ENCODE measurements at regions not wholly inside any gene's neighbourhood (a gene's known extent, or its start where the extent isn't known, plus 50 kb on each side); places are given as distances from the start of the nearest gene placed in this dataset.

DNA sequence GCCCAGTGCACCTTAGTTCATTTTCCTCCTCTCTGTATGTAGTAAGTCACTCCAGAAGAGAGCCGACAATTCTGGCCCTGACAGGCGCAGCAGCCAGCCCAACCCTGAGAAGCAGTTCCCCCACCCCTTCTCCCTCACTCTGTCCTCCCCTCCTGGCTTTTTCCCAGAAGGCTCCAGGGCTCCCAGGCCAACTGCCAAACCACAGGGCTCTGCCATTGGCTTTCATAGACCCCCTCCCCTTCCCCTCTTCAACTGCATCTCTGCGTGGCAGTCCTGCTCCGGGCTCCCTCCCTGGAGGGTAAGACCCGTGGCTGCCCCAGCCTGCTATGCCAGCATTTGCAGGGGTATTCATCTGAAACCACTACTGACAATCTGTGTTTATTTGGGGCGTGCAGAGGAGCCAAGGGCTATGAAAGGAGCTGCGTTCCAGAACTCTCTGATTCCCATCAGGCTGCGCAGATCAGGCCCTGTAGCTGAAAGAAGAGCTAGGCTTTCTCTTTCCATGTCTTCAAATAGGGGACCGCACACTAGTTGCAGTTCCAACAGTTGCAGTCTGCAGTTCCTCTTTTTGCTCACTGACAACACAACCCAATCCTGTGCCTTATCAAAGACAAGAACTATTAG, 388.6 kb upstream of the TNP1 start:
- intact Hi-C loops (cut with DNase I): no loop called here
- H3K4me3 ChIP-seq: no peak overlapping the region
- H3K36me3 ChIP-seq (replicated peaks in 1 of 2; ENCODE audit: insufficient read depth in 1 of 2, low read depth in 2 of 2): no peaks in the 10 kb centered on the region
- H3K4me1 ChIP-seq: no peaks in the 10 kb centered on the region
- TF ChIP-seq, protein P1, sequence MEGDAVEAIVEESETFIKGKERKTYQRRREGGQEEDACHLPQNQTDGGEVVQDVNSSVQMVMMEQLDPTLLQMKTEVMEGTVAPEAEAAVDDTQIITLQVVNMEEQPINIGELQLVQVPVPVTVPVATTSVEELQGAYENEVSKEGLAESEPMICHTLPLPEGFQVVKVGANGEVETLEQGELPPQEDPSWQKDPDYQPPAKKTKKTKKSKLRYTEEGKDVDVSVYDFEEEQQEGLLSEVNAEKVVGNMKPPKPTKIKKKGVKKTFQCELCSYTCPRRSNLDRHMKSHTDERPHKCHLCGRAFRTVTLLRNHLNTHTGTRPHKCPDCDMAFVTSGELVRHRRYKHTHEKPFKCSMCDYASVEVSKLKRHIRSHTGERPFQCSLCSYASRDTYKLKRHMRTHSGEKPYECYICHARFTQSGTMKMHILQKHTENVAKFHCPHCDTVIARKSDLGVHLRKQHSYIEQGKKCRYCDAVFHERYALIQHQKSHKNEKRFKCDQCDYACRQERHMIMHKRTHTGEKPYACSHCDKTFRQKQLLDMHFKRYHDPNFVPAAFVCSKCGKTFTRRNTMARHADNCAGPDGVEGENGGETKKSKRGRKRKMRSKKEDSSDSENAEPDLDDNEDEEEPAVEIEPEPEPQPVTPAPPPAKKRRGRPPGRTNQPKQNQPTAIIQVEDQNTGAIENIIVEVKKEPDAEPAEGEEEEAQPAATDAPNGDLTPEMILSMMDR (IDR thresholded peaks at IDR 0.05): no peak
- TF ChIP-seq POLR2A (IDR thresholded peaks at IDR 0.05): no peak
- WGBS, 2 donors: 42 to 48% methylated on average over 9 of the region's 9 CpGs
- DNase-seq: peak; percentile 23 to 51 (median 48)
- H3K27ac ChIP-seq: no peak overlapping the region
- peak; percentile 54 for ATAC-seq
- H3K9me3 ChIP-seq: no peaks in the 10 kb centered on the region
- no peaks in the 10 kb centered on the region for H3K27me3 ChIP-seq

DNA sequence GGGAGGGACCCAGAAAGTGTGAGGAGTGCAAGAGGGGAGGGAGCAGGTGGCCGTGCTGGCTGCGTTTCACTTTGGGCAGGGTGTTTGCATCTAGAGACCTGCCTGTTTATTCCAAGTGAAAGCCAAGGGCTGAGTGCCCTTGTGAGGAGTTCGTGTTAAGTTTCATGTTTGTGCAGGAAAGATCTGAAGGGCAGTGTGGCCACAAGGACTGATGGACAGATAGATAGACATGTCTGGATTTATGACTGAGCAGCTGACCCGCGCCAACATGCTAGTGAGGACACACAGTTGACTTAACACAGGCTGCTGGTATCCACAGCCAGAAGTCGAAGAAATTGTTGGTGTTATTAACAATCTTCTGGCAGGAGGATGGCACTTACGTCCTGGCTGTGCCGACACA, 387.6 kb upstream of the TNP1 start:
- no peak overlapping the region for H3K4me3 ChIP-seq
- 66 to 70% methylated on average over 8 of the region's 8 CpGs for WGBS, 2 donors
- H3K4me1 ChIP-seq: no peaks in the 10 kb centered on the region
- ATAC-seq (no peak), DNase-seq (no peak)
- H3K27ac ChIP-seq: no peak overlapping the region
- no peaks in the 10 kb centered on the region for H3K27me3 ChIP-seq
- intact Hi-C loops (cut with DNase I): no loop called here
- no peaks in the 10 kb centered on the region for H3K36me3 ChIP-seq (replicated peaks in 1 of 2; ENCODE audit: insufficient read depth in 1 of 2, low read depth in 2 of 2)
- H3K9me3 ChIP-seq: no peaks in the 10 kb centered on the region
- TF ChIP-seq, protein P1 (IDR thresholded peaks at IDR 0.05): no peak
- no peak for TF ChIP-seq POLR2A (IDR thresholded peaks at IDR 0.05)

DNA sequence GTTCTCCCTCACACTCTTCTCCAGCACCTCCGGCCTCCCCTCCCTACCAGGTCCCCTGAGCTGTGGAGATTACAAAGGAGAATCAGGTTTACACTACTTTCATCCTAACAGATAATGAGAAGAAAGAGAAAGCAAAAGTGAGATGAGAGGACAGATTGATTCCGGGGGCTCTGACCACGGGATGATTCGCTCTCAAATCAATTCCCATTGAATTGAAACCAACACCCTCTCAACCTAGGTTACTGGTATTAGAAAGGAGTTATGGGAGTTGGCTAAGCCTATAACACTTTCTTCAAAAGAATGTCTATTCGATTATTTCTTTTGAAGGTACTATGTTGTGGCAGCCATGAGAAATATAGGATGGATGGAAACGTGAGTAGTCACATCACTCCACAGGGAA, 386.2 kb upstream of the TNP1 start:
- H3K4me3 ChIP-seq: no peak overlapping the region
- H3K9me3 ChIP-seq: no peaks in the 10 kb centered on the region
- no peaks in the 10 kb centered on the region for H3K27me3 ChIP-seq
- 53 to 65% methylated on average over 6 of the region's 6 CpGs for WGBS, 2 donors
- H3K4me1 ChIP-seq: no peaks in the 10 kb centered on the region
- no peak for TF ChIP-seq POLR2A (IDR thresholded peaks at IDR 0.05)
- TF ChIP-seq, protein P1 (IDR thresholded peaks at IDR 0.05): no peak
- no peaks in the 10 kb centered on the region for H3K36me3 ChIP-seq (replicated peaks in 1 of 2; ENCODE audit: insufficient read depth in 1 of 2, low read depth in 2 of 2)
- intact Hi-C loops (cut with DNase I): no loop called here
- ATAC-seq (no peak), DNase-seq (no peak)
- no peak overlapping the region for H3K27ac ChIP-seq

DNA sequence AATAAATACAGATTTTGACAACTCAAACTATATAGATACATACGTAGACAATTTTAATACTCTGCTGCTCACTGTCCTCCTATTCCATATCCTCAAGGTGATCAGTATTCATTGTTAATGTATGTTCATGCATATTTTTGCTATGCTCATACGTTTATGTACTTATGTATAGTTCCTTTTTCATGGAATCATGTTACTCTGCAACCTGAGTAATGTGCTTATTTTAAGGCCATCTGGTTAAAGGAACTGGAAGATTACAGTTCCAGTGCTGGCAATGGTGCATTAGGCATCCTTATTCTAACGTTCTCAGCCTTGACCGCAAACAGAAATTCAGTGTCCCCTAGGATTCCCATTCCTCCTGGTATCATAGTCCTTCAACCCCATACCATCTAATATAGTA, 385.0 kb upstream of the TNP1 start:
- H3K27me3 ChIP-seq: no peaks in the 10 kb centered on the region
- intact Hi-C loops (cut with DNase I): no loop called here

More for the DNA sequence above, 385.0 kb upstream of the TNP1 start:
- Histone ChIP-seq H3K4me3 (no peak overlapping the region), H3K36me3 (replicated peaks in 1 of 2; ENCODE audit: insufficient read depth in 1 of 2, low read depth in 2 of 2) (no peaks in the 10 kb centered on the region), H3K9me3 (no peaks in the 10 kb centered on the region), H3K4me1 (no peaks in the 10 kb centered on the region), H3K27ac (no peak overlapping the region)
- no peak for TF ChIP-seq POLR2A (IDR thresholded peaks at IDR 0.05)
- TF ChIP-seq, protein P1 (IDR thresholded peaks at IDR 0.05): no peak
- no peak for ATAC-seq
- DNase-seq: no peak
- 69 to 71% methylated on average over 4 of the region's 4 CpGs for WGBS, 2 donors

All from body of pancreas (tissue), 4 donors.